HG03342 (cell line): ENCODE measurements at regions not wholly inside any gene's neighbourhood (a gene's known extent, or its start where the extent isn't known, plus 50 kb on each side); places are given as distances from the start of the nearest gene placed in this dataset.
"Not testable (repeated sequence)": the region's sequence is repeated elsewhere in the genome, so short reads cannot be mapped to it uniquely, and the experiment has no call there.

ENCODE experiments used
- ATAC-seq: cut with Tn5 transposase; IDR thresholded peaks from one replicate; pipeline ENCODE4 v1.9.1; 2021; ENCODE audit warnings: mild to moderate bottlenecking, moderate library complexity; ENCODE audit not compliant: unreplicated experiment

DNA sequence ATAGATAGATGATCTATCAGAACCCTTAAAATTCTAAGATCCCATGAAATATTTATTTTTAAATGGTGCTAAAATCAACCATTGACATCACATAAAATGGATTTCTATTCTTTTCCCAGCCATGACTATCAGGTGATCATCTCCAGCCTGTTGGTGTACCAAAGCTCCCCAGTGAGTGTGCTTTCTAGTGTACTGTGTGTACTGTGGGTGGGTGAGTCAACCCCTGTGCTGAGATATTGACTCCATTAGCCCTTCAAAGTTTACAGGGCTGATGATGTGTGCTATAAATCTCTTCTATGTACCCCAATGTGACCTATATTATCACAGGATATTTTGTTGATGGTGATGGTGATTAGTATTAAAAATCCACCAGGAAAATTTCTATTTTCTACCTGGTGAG is 344.6 kb downstream of the MMUT start:
- no peak for ATAC-seq

DNA sequence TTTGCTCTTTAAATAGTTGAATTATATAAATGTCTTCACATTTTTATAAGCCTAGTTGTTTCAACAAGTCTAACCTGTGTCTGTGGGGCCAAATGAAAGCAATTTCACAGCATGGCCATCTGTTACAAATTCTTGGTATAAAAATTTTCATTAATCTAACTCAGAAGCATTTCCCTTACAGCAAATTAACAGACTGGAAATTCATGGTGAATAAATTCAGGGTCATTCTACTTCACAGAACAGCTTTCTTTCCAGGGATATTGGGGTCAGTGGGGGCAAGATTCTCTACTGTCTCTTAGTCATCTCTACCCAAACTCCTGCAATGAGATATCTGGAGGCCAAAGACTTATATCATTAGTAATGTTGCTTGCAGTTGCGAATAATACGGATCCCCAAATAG is 352.1 kb downstream of the MMUT start:
- ATAC-seq, result no peak

DNA sequence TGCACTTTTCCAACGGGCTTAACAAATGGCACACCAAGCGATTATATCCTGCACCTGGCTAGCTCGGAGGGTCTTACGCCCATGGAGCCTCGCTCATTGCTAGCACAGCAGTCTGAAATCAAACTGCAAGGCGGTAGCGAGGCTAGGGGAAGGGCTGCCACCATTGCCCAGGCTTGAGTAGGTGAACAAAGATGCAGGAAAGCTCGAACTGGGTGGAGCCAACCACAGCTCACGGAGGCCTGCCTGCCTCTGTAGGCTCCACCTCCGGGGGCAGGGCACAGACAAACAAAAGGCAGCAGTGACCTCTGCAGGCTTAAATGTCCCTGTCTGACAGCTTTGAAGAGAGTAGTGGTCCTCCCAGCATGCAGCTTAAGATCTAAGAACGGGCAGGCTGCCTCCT is 365.4 kb downstream of the MMUT start:
- ATAC-seq, result not testable (repeated sequence)

GRCh38 chr6:49097116-49097515 is 365.9 kb downstream of the MMUT start:
- no peak for ATAC-seq

GRCh38 chr6:49088631-49089030 is 374.4 kb downstream of the MMUT start:
- no peak for ATAC-seq

DNA sequence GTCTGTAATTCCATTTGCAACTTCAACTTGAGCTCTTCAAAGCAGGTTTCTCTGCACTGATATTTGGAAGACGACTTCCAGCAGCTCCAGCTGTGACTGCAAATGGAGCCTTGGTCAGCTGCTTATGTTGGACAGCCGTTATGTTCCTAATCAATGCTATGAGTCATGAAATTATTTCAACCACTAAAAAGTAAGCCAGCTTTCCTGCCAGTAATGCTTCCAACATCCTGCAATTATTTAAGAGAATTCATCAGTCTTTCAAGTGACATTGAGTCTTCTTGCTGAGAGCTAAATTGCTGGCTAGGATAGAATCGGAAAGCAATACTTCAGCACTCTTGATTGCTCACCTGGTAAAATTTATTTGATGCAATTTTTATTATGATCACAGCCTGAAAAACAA is 375.7 kb downstream of the MMUT start:
- no peak for ATAC-seq

- no peak for ATAC-seq
Observed at GRCh38 chr6:49082611-49083010, 380.4 kb downstream of the MMUT start.

DNA sequence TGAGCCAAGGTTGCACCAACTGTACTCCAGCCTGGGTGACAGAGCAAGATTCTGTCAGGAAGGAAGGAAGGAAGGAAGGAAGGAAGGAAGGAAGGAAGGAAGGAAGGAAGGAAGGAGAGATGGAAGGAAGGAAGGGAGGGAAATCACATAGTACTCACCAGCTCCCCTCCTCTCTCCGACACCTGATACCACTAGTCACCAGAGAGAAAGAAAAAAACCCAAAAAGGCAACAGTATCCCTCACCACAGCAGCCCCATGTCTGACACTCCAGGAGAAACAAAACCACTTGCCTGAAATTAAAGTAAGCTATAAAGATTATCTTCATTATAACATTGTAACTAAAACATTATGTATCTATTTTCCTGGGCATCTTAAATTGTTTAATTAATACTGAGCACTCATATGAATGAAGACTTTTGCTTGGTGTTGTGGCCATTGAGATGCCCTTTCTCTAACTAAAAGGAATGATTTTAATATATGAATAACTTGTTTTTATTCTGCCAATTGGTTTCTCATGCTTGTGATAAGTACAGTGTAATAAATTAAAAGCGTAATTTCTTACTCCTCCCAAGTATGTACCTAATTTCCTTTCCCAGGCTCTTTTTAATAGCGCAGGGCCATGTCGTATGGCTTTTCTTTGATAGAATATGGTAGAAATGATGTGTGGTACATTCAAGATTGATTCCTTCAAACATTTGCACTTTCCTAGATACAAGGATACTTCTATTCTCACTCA is 390.0 kb downstream of the MMUT start:
- no peak for ATAC-seq

DNA sequence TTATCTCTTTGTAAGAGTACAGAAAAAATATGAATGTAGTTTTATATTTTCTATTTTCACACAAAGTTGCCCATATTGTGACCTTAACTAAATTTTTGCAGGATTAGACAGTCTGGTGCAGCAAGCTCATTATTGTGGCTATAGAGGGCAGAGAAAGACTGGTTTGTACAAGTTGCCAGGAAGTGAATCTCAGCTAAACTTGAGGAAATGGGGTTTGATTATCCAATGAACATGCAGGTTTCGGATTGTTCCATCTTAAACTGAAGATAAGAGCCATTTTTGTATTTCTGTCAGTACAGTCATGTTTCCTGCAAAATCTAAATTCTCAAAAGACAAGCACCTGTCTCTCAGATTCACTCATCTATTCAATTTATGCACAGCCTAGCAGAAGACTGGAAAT is 390.9 kb downstream of the MMUT start:
- ATAC-seq, result no peak

DNA sequence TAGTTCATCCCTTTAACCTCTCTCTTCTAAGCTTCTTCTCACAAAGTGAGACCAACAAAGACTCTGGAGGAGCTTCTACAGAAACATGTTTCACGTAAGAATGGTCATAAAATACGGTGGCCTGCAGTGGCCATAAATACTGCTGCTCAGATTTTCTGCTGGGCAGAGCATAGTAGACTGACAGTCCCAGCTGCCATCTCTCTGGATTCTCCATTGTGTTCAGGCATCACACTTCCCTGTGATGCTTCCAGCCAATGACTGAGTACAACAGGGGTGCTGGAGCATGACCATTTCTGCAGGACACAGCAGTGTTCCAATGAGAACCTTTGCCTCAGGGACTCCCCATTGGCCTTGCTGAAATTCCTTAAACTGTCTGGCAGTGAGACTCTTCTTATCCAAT is 392.6 kb downstream of the MMUT start:
- no peak for ATAC-seq

DNA sequence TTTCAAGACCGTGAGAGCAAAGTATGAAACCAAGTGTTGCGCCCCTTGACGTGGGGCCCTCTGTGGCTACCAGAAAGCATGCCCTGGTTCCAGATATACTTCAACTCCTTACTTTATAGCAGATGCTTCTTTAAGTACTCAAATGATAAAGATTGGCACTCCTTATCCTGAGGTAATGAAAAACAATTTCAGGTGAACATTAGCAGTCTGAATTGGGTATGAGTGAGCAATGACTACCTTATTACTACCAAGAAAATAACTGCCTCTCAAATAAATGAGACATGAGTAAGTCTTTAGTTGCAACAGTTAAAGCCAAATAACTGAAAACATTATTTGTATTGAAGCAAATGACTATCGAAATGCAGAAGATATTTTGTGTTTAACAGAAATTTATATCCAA is 408.7 kb downstream of the MMUT start:
- no peak for ATAC-seq

DNA sequence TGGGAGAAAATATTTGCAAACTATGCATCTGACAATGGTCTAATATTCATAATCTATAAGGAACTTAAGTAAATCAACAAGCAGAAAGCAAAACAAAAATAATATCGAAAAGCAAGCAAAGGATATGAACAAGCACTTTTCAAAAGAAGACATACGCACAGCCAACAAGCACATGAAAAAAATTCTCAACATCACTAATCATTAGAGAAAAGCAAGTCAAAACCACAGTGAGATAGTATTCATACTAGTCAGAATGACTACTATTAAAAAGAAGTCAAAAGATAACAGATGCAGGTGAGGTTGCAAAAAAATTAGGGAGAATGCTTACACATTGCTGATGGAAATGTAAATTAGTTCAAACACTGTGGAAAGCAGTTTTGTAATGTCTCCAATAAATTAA is 410.2 kb downstream of the MMUT start:
- ATAC-seq, result no peak

DNA sequence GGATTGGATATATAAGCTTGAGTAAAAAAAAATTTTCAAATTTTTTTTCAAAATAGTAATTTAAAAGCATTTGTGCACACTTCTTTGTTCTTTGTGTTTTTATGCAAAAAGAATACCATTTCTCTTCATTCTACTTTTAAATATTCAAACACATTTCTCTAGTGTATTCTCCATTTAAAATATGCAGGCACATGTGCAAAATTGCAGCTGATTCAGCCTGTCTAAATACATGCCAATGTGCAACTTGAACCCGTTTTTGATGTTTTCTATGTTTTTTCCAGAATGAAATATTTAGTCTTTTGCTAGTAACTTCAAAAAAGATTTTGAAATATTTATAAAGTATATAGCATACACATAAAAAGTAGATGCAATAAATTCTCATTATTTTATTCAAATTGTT is 411.8 kb downstream of the MMUT start:
- ATAC-seq, result no peak

GRCh38 chr6:49050584-49050983 is 412.5 kb downstream of the MMUT start:
- no peak for ATAC-seq

GRCh38 chr6:49038294-49038822 is 424.7 kb downstream of the MMUT start:
- ATAC-seq, result no peak

DNA sequence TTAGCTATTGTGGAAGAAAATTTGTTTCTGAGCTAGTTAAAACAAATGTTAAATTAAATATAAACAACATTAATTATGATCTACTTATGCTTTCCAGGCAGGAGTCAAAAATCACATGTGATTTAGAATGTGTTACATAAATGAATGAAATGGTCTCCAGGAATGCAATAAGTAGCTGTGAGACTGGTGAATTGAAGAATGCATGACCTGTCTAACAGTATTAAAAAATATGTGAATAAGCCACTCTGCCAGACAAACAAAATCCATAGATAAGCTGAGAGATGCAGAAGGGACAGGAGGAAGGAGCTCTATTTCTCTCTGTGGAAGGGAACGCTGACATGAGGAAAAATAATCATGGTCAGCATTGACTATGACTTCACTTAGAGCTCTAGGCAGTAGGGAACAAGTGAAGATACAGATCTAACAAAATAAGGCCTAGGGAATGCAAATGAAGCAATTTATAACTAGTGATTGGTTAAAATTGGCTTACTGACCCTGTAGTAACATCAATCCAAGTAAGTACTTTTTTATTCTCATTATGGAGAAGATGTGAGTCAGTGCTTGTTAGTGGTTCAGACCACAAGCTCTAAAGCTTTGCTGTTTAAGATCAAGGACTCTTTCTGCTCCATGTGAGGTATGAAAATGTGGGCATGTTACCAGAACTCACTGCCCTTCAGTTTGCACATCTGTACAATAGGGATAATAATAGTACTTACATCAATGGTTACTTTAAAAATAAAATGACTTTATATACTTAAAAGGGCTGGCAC is 432.6 kb downstream of the MMUT start:
- ATAC-seq, result no peak

GRCh38 chr6:49027644-49028043 is 435.4 kb downstream of the MMUT start:
- no peak for ATAC-seq

DNA sequence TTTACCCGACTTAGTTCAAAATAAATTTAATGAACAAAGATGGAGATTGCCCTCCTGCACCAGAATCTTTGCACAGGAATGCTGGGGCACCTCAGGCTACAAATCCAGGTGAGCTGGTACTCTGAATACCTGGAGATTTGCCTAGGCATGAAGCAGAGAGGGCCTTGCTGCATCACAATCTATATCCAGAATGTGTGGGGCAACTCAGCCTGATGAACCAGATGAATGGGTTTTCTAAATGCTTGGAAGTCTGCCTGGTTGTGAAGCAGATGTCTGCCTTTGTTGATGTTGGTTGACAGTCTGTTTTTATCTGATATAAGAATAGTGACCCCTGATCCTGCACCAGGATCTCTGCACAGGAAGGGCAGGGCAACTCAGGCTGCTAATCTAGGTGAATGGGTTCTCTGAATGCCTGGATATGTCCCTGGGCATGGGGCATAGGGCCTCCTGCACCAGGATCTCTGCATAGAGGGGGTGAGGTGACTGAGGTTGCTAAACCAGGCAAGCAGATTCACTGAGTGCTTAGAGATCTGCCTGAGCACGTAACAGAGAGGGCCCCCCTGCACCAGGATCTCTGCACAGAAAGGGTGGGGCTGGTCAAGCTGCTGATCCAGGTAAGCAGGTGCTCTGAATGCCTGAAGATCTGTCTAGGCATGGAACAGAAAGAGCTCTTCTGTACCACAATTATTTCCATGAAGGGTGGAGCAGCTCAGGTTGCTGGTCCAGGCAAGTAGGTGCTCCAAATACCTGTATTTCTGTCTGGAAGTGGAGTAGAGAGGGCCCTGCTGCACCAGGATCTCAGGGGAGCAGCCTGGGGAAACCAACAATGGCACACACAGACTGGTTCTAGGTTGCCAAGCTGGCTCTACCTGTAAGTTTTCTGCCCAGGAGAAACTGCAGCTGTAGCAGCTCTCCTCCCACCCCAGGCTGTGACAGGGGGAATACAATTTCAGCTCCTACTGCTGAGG is 437.5 kb downstream of the MMUT start:
- ATAC-seq, result no peak

DNA sequence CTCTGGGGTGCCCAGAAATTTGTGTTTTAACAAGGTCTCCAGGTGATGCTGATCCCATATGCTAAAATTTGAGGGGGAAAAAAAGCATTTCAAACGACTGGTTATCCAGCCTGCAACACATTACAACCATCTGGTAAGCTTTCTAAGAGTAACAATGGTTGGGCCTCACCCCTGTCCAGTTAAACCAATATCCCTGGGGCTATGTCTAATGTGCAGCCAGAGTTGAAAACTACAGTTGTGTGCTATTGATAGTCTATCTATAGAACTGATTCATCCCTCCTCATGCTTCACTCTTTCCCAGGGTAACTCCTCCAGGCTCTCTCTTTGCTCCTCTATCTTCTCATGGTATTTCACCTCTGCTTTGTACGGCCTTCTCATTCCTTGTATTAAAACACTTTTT is 458.3 kb downstream of the MMUT start:
- ATAC-seq, result no peak

DNA sequence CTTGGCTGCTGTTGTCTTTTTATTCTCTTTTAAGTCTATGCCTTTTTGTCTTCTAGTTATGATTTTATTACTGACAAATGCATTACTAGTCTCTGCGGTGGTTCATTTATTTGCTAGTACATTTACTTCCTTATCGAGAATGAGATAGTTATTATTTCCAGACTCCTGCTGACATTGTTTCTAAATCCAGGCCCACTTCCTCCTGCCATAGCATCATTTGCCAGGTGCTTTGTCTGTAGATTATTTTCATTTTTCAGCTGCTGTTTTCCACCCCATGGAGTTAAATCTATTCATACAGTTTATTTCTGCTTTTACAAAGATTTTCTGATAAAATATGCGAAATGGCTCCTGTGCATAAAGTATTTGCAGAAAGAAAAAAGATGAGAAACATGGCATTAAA is 459.7 kb downstream of the MMUT start:
- ATAC-seq, result no peak

- ATAC-seq, result no peak
Observed at GRCh38 chr6:49001856-49002541, 461.1 kb downstream of the MMUT start.
